ENCODE measurements at regions not wholly inside any gene's neighbourhood (a gene's known extent, or its start where the extent isn't known, plus 50 kb on each side); places are given as distances from the start of the nearest gene placed in this dataset.

DNA sequence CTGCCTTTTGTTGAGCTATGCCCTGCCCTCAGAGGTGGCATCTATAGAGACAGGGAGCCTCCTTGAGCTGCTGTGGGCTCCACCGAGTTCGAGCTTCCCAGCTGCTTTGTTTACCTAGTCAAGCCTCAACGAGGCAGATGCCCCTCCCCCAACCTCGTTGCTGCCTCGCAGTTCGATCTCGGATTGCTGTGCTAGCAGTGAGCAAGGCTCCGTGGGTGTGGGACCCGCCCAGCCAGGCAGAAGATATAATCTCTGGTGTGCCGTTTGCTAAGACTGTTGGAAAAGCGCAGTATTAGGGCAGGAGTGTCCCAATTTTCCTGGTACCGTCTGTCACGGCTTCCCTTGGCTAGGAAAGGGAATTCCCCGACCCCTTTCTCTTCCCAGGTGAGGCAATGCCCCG, 88.4 kb upstream of the CDK6 start:
- H3K4me1 ChIP-seq = no peaks in the 10 kb centered on the region
- intact Hi-C loops (cut with DNase I) = no loop called here
- no peaks in the 10 kb centered on the region for H3K9me3 ChIP-seq
- no peaks in the 10 kb centered on the region for H3K27me3 ChIP-seq
- no peak overlapping the region for H3K27ac ChIP-seq
- 79 to 81% methylated on average over 14 to 15 of the region's 15 CpGs for WGBS, 2 donors
- no peaks in the 10 kb centered on the region for H3K36me3 ChIP-seq
- no peak for DNase-seq
- no peak overlapping the region for H3K4me3 ChIP-seq (replicated peaks in 1 of 3)
- no peak for TF ChIP-seq POLR2A (IDR thresholded peaks at IDR 0.05)
- TF ChIP-seq, protein P1, sequence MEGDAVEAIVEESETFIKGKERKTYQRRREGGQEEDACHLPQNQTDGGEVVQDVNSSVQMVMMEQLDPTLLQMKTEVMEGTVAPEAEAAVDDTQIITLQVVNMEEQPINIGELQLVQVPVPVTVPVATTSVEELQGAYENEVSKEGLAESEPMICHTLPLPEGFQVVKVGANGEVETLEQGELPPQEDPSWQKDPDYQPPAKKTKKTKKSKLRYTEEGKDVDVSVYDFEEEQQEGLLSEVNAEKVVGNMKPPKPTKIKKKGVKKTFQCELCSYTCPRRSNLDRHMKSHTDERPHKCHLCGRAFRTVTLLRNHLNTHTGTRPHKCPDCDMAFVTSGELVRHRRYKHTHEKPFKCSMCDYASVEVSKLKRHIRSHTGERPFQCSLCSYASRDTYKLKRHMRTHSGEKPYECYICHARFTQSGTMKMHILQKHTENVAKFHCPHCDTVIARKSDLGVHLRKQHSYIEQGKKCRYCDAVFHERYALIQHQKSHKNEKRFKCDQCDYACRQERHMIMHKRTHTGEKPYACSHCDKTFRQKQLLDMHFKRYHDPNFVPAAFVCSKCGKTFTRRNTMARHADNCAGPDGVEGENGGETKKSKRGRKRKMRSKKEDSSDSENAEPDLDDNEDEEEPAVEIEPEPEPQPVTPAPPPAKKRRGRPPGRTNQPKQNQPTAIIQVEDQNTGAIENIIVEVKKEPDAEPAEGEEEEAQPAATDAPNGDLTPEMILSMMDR (IDR thresholded peaks at IDR 0.05) = no peak

DNA sequence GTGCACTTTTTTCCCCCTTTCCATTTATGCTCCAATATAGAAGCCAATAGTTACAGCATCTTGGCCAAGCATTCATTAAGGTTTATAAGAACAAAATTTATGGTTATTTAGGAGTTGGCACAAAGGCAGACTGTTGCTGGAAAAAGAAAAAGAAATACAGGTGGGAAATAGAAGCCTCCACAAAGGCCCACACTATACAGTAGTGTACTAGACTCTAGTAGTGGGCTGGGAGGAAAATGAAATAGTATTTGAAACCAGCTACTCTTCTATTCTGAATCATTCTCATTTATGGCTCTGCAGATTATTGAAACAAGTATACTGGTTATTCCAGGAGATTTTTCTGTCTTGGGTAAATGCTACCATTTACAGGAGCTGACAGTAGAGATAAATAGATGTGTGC, 80.9 kb upstream of the CDK6 start:
- DNase-seq = no peak
- intact Hi-C loops (cut with DNase I) = no loop called here
- no peaks in the 10 kb centered on the region for H3K27me3 ChIP-seq
- H3K9me3 ChIP-seq = no peaks in the 10 kb centered on the region
- TF ChIP-seq POLR2A (IDR thresholded peaks at IDR 0.05) = no peak
- TF ChIP-seq, protein P1 (IDR thresholded peaks at IDR 0.05) = no peak
- H3K4me1 ChIP-seq = peaks cover 5 to 9% of the 10 kb centered on the region in 2 donors
- H3K4me3 ChIP-seq (replicated peaks in 1 of 3) = no peak overlapping the region
- H3K27ac ChIP-seq = no peak overlapping the region
- H3K36me3 ChIP-seq = no peaks in the 10 kb centered on the region

DNA sequence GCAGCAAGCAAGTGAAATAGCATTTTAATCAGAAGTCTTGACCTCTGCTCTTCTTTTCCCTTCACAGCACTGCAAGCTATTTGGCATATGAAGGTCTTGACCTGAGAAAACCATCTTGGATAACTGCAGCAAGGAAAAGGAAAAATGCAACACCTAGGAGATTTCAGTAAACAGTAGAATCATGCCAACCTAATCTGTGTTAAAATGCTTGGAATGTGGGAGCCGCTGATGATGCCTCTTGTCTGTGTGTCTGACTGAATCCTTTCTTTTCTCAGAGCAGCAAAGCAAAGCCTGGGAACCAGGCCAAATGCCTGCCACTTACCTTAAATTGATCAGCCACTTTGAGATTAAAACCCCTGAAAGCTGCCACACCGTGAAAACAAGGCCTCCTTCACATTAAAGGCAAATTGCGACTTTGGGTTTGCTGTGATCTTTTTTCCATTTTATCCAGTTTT, 80.4 kb upstream of the CDK6 start:
- DNase-seq = peak; percentile 78 to 82
- no peak for TF ChIP-seq POLR2A (IDR thresholded peaks at IDR 0.05)
- TF ChIP-seq, protein P1 (IDR thresholded peaks at IDR 0.05) = no peak
- no peaks in the 10 kb centered on the region for H3K9me3 ChIP-seq
- no peaks in the 10 kb centered on the region for H3K36me3 ChIP-seq
- no peak overlapping the region for H3K4me3 ChIP-seq (replicated peaks in 1 of 3)
- no peaks in the 10 kb centered on the region for H3K27me3 ChIP-seq
- intact Hi-C loops (cut with DNase I) = no loop called here
- no peak overlapping the region for H3K27ac ChIP-seq
- WGBS, 2 donors = 10 to 20% methylated on average over 3 of the region's 3 CpGs
- peaks cover 5 to 9% of the 10 kb centered on the region in 2 donors for H3K4me1 ChIP-seq

DNA sequence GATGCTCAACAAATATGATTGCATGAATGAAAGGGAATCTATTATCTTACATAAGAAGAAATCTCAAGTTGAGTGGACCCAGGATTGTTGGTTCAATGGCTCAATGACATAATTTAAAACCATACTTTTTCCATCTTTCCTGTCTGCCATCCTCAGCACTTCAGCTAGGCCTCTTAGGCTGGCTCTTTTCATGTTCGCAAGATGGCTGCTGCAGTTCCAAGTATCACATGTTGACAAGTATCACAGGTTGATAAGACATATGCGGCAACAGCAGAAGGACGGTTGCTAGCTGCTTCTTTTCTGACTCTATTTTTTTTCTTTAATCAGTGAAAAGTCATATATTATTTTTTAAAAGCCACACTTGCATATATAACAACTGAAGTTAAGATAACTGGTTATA, 79.0 kb upstream of the CDK6 start:
- peaks cover 5 to 9% of the 10 kb centered on the region in 2 donors for H3K4me1 ChIP-seq
- H3K9me3 ChIP-seq = no peaks in the 10 kb centered on the region
- no peak for DNase-seq
- TF ChIP-seq, protein P1 (IDR thresholded peaks at IDR 0.05) = no peak
- intact Hi-C loops (cut with DNase I) = no loop called here
- H3K27me3 ChIP-seq = no peaks in the 10 kb centered on the region
- H3K27ac ChIP-seq = no peak overlapping the region
- no peak overlapping the region for H3K4me3 ChIP-seq (replicated peaks in 1 of 3)
- H3K36me3 ChIP-seq = no peaks in the 10 kb centered on the region
- WGBS, 2 donors = 95 to 96% methylated on average over 3 of the region's 3 CpGs

DNA sequence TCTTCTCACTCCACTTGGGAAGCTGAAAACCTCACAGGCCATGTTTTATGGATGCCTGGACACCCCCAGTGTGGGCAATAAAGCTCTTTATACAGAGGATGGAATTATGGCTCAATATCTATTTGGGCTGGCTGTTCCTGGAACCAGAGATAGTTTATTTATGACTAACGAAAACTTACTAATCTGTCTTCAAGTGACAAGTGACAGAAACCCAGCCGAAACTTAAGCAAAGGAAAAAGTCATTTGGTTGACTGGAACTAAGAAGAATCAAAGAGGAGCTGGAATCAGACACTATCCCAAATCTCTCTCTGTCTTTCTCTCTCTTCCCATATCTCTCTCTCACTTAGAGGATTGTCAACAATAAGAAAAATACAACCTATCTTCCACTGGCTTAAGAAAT, 78.3 kb upstream of the CDK6 start:
- TF ChIP-seq POLR2A (IDR thresholded peaks at IDR 0.05) = no peak
- TF ChIP-seq, protein P1 (IDR thresholded peaks at IDR 0.05) = no peak
- Histone ChIP-seq H3K27me3 (no peaks in the 10 kb centered on the region), H3K9me3 (no peaks in the 10 kb centered on the region), H3K36me3 (no peaks in the 10 kb centered on the region), H3K4me1 (peaks cover 5 to 9% of the 10 kb centered on the region in 2 donors), H3K4me3 (replicated peaks in 1 of 3) (no peak overlapping the region), H3K27ac (no peak overlapping the region)
- no peak for DNase-seq
- intact Hi-C loops (cut with DNase I) = no loop called here
- WGBS, 2 donors = 81 to 86% methylated on average over 2 of the region's 2 CpGs
